ENCODE measurements at regions not wholly inside any gene's neighbourhood (a gene's known extent, or its start where the extent isn't known, plus 50 kb on each side); places are given as distances from the start of the nearest gene placed in this dataset.
A peak's percentile ranks its signal among the peaks of the same experiment; 100 is the strongest.
"Not testable (repeated sequence)": the region's sequence is repeated elsewhere in the genome, so short reads cannot be mapped to it uniquely, and the experiment has no call there.

DNA sequence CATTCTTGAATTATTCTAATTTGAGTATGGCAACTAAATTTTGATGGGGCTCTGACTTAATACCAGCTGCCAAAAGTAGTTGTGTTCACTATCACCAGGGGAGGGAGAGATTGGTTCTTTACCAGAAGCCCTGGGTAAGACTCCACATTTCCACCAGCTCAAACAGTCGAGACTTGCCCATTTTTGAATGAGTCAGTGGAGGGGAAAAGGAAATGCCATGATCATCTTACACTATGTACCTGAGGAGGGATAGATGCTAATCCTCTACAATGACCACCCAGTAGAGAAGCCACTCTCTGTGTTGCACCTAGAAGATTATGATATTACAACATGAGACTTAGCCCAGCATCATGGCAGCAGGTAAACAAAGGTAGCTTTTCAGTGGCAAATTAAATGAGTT, 77.0 kb upstream of the SGK1 start:
- no peaks in the 10 kb centered on the region for H3K9me3 ChIP-seq (ENCODE audit: low read depth, low read length)
- no peaks in the 10 kb centered on the region for H3K27me3 ChIP-seq (ENCODE audit: insufficient read depth, low read length)
- H3K4me1 ChIP-seq (ENCODE audit: insufficient read depth, low read length): peaks cover 6% of the 10 kb centered on the region
- no peak overlapping the region for H3K4me3 ChIP-seq (ENCODE audit: low read length)

DNA sequence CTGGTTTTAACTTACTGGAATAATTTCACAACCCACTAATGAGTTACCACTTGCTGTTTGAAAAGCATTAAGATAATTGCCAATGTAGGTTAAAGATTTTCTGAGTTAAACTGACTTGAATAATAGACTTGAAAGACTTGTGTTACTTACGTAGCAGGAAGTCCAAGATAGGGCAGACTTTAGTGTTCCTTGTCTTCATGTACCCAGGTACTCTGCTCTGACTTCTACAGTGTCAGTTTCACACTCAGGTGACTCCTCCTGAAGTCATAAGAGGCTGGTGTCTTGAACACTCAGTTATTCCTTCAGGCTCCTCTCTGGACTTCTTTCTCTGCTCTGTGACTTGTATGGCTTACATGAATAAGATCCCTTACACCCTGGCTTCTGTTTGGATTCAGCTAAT, 76.3 kb upstream of the SGK1 start:
- Histone ChIP-seq H3K4me3 (ENCODE audit: low read length) (no peak overlapping the region), H3K4me1 (ENCODE audit: insufficient read depth, low read length) (peaks cover 12% of the 10 kb centered on the region), H3K9me3 (ENCODE audit: low read depth, low read length) (no peaks in the 10 kb centered on the region), H3K27me3 (ENCODE audit: insufficient read depth, low read length) (no peaks in the 10 kb centered on the region)

DNA sequence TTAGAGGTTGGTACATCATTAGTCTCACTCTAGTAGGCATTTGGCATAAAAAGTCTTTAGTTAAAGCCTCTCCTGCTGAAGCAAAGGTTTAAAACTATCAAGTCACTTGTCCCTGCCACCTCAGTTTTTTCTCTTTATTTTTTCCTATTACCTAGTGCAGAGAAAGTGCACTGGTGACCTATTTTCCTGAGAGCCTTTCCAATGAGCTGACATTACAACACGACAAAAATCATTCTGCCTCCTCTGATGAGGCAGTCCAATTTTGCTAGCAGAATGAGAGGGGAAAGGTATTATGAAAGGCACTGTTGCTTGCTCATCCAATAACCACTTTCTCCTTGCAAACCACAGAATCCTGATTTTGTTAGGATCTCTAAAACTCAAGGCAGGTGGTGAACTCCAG, 73.3 kb upstream of the SGK1 start:
- no peaks in the 10 kb centered on the region for H3K9me3 ChIP-seq (ENCODE audit: low read depth, low read length)
- no peaks in the 10 kb centered on the region for H3K27me3 ChIP-seq (ENCODE audit: insufficient read depth, low read length)
- H3K4me1 ChIP-seq (ENCODE audit: insufficient read depth, low read length): peaks cover 14% of the 10 kb centered on the region
- no peak overlapping the region for H3K4me3 ChIP-seq (ENCODE audit: low read length)

- H3K4me1 ChIP-seq (ENCODE audit: insufficient read depth, low read length): peaks cover 14% of the 10 kb centered on the region
- no peaks in the 10 kb centered on the region for H3K9me3 ChIP-seq (ENCODE audit: low read depth, low read length)
- H3K4me3 ChIP-seq (ENCODE audit: low read length): no peak overlapping the region
- H3K27me3 ChIP-seq (ENCODE audit: insufficient read depth, low read length): no peaks in the 10 kb centered on the region
Measured at GRCh38 chr6:134389658-134390057, 71.7 kb upstream of the SGK1 start.

DNA sequence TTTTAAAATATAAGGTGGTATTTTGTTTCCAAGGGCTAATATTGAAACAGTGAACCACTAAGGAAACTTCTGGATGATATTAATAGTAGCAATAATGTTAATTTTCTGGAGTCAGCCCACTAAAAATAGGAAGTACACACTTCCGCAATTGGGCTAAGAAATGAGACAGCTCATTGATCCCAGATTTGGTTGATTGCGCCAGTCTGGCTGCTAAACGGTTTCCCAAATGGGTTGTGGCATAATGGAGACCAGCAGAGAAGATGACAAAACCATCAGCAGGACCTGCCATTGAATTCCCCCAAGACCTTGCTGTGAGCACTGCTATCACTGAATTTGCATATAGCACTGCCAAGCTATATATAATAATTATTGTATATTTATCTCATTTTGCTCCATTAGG, 71.2 kb upstream of the SGK1 start:
- Histone ChIP-seq H3K4me3 (ENCODE audit: low read length) (no peak overlapping the region), H3K9me3 (ENCODE audit: low read depth, low read length) (no peaks in the 10 kb centered on the region), H3K27me3 (ENCODE audit: insufficient read depth, low read length) (no peaks in the 10 kb centered on the region), H3K4me1 (ENCODE audit: insufficient read depth, low read length) (peaks cover 14% of the 10 kb centered on the region)

DNA sequence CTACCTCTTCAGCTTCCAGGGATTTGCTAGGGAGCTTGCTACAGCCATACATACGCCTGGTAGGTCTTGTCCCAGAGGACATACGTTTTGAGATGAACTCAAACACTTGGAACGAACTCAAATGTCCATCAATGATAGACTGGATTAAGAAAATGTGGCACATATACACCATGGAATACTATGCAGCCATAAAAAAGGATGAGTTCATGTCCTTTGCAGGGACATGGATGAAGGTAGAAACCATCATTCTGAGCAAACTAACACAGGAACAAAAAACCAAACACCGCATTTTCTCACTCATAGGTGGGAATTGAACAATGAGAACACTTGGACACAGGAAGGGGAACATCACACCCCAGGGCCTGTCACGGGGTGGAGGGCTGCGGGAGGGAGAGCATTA, 68.6 kb upstream of the SGK1 start:
- not testable (repeated sequence) for H3K4me3 ChIP-seq (ENCODE audit: low read length); H3K9me3 ChIP-seq (ENCODE audit: low read depth, low read length); H3K27me3 ChIP-seq (ENCODE audit: insufficient read depth, low read length)
- H3K4me1 ChIP-seq (ENCODE audit: insufficient read depth, low read length): peaks cover 14% of the 10 kb centered on the region

- Histone ChIP-seq H3K4me1 (ENCODE audit: insufficient read depth, low read length) (peaks cover 3% of the 10 kb centered on the region), H3K9me3 (ENCODE audit: low read depth, low read length) (no peaks in the 10 kb centered on the region), H3K4me3 (ENCODE audit: low read length) (no peak overlapping the region), H3K27me3 (ENCODE audit: insufficient read depth, low read length) (no peaks in the 10 kb centered on the region)
Measured at GRCh38 chr6:134381959-134382358, 64.0 kb upstream of the SGK1 start.

DNA sequence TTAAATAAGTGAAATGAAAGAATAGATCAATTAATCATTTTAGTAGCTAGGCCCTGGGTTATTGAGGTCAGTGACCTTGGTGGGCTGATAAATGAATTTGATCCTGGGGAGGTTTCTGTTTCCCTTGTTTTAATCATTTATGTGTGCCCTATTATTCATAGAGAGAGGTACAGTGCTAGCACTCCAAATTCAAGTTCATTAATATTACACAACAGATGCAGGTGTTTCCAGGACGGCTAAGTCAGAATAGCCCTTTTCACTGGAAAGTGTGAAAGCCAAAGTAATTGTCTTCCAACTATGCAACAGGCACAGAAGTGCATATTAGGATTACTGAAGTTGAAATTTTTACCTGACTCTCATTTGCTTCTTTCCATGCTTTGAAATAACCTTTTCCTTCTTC, 61.7 kb upstream of the SGK1 start:
- Histone ChIP-seq H3K4me3 (ENCODE audit: low read length) (no peak overlapping the region), H3K27me3 (ENCODE audit: insufficient read depth, low read length) (no peaks in the 10 kb centered on the region), H3K9me3 (ENCODE audit: low read depth, low read length) (no peaks in the 10 kb centered on the region), H3K4me1 (ENCODE audit: insufficient read depth, low read length) (peaks cover 17% of the 10 kb centered on the region)

DNA sequence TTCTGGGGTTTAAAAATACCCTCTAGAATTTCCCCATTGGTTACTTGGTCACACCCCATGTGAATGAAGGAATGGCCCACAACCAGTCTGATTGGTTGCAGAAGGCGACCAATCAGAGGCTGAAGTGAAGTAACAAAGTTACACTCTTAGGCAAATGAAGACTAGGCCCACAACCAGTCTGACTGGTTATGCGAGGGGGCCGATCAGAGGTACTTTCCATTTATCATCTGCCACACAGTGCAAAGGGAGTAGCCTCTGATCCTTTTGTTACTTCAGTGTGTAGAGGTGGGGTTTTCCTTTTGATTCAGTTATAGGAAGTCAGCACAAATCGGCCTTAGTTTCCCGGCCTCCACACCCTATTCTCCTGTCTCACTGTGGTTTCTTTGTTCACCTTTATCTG, 61.2 kb upstream of the SGK1 start:
- Histone ChIP-seq H3K4me3 (ENCODE audit: low read length) (no peak overlapping the region), H3K27me3 (ENCODE audit: insufficient read depth, low read length) (no peaks in the 10 kb centered on the region), H3K4me1 (ENCODE audit: insufficient read depth, low read length) (peaks cover 22% of the 10 kb centered on the region), H3K9me3 (ENCODE audit: low read depth, low read length) (no peaks in the 10 kb centered on the region)

GRCh38 chr6:134378426-134378825, 60.5 kb upstream of the SGK1 start:
- H3K27me3 ChIP-seq (ENCODE audit: insufficient read depth, low read length): no peaks in the 10 kb centered on the region
- H3K9me3 ChIP-seq (ENCODE audit: low read depth, low read length): no peaks in the 10 kb centered on the region
- peaks cover 28% of the 10 kb centered on the region for H3K4me1 ChIP-seq (ENCODE audit: insufficient read depth, low read length)
- no peak overlapping the region for H3K4me3 ChIP-seq (ENCODE audit: low read length)

- Histone ChIP-seq H3K4me3 (ENCODE audit: low read length) (no peak overlapping the region), H3K9me3 (ENCODE audit: low read depth, low read length) (no peaks in the 10 kb centered on the region), H3K4me1 (ENCODE audit: insufficient read depth, low read length) (peaks cover 40% of the 10 kb centered on the region), H3K27me3 (ENCODE audit: insufficient read depth, low read length) (no peaks in the 10 kb centered on the region)
Measured at GRCh38 chr6:134376785-134377184, 58.9 kb upstream of the SGK1 start.

DNA sequence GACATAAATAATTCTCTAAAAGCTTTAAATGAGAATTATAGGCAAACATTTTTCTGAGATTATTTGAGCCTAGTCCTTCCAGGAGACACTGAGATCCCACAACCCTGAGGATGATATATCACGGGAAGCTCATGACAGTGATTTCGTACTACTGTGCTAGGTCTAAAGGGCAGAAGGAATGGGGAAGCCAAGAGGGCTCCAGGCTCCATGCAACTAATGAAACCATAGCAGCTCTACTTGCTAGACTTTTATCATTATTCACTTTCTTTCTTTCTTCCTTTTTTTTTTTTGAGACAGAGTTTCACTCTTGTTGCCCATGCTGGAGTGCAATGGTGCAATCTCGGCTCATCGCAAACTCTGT, 57.3 kb upstream of the SGK1 start:
- Histone ChIP-seq H3K4me1 (ENCODE audit: insufficient read depth, low read length) (peaks cover 43% of the 10 kb centered on the region), H3K9me3 (ENCODE audit: low read depth, low read length) (no peaks in the 10 kb centered on the region), H3K4me3 (ENCODE audit: low read length) (no peak overlapping the region), H3K27me3 (ENCODE audit: insufficient read depth, low read length) (no peaks in the 10 kb centered on the region)

- no peaks in the 10 kb centered on the region for H3K9me3 ChIP-seq (ENCODE audit: low read depth, low read length)
- no peaks in the 10 kb centered on the region for H3K27me3 ChIP-seq (ENCODE audit: insufficient read depth, low read length)
- H3K4me1 ChIP-seq (ENCODE audit: insufficient read depth, low read length): peaks cover 42% of the 10 kb centered on the region
- no peak overlapping the region for H3K4me3 ChIP-seq (ENCODE audit: low read length)
Measured at GRCh38 chr6:134374491-134375219, 56.7 kb upstream of the SGK1 start.

DNA sequence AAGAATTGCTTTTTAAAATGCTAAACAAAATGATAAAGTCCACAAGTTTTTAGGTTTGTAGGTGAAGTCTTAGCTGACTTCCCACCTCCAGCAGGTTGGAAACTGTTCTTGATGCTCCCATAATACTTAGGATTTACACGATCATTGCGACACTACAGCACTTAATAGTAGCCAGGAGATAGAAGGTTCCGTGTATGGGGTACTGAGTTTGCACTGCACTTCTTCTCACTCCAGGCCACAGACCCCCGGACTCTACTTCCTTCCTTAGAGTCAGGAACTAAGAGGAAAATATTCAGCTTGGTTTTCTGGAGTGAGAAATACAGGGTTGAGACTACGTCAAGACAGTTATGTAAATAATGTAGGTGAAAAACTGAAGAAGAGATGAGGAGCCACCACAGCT, 56.1 kb upstream of the SGK1 start:
- no peak overlapping the region for H3K4me3 ChIP-seq (ENCODE audit: low read length)
- H3K4me1 ChIP-seq (ENCODE audit: insufficient read depth, low read length): peaks cover 40% of the 10 kb centered on the region
- no peaks in the 10 kb centered on the region for H3K27me3 ChIP-seq (ENCODE audit: insufficient read depth, low read length)
- no peaks in the 10 kb centered on the region for H3K9me3 ChIP-seq (ENCODE audit: low read depth, low read length)

DNA sequence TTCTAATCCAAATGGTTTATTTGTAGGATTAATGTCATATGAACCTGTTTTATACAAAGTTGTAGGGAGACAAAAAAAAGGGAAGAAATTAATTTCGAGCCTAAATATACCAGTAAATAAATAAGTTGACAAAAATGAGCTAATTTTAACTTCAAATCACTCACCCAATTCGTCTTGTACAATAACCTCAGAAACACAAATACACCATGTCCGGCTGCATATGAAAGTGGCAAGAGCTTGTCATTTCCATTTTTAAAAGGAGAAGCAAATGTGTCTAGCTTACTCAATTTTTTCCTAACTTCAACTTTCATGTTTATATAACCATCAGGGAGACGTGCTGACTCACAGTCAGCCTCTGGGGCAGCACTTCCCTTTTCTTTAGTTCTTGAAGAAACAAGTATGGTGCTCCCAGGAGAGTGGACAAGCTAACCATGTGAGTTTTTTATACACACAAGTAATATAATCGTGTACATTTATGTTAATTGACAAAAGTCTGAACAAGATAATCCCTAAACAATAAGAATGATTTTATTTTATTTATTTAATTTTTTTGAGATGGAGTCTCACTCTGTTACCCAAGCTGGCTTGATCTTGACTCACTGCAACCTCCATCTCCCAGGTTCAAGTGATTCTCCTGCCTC, 55.5 kb upstream of the SGK1 start:
- no peak overlapping the region for H3K4me3 ChIP-seq (ENCODE audit: low read length)
- peaks cover 40% of the 10 kb centered on the region for H3K4me1 ChIP-seq (ENCODE audit: insufficient read depth, low read length)
- H3K27me3 ChIP-seq (ENCODE audit: insufficient read depth, low read length): no peaks in the 10 kb centered on the region
- H3K9me3 ChIP-seq (ENCODE audit: low read depth, low read length): no peaks in the 10 kb centered on the region

DNA sequence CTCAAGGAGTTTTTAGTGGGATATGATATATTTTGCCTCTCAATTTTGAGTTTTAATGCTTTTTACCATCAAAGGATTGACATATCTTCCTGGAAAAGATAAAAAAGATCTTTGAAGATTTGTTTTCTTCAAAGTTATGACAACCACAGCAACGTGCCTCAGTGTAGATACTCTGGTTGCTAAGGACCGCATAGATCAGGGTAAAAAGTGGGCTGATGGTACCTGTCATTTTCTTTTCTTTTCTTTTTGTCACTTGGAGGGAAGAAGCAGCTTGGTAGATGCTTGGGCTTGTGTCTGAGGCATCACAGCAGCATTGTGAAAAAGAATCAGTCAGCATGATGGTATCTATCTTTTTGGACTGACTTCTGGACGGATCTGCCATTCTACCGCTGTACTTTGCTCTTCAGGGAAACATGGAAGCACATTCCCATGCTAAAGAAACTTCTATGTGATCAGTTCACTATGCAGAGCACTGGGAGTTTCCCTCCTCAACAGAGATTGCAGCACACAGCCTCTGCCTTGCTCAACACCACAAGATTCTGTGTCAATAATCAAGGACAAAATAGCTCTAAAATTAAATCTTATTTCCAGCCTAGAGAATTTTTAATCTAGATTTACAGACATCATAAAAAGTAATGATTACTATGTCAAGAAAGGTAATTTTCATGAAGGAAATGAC, 54.8 kb upstream of the SGK1 start:
- peak overlapping the region; percentile 2 for H3K4me3 ChIP-seq (ENCODE audit: low read length)
- peaks cover 40% of the 10 kb centered on the region for H3K4me1 ChIP-seq (ENCODE audit: insufficient read depth, low read length)
- H3K27me3 ChIP-seq (ENCODE audit: insufficient read depth, low read length): no peaks in the 10 kb centered on the region

More for the DNA sequence above, 54.8 kb upstream of the SGK1 start:
- H3K9me3 ChIP-seq (ENCODE audit: low read depth, low read length): no peaks in the 10 kb centered on the region
